ENCODE measurements at regions not wholly inside any gene's neighbourhood (a gene's known extent, or its start where the extent isn't known, plus 50 kb on each side); places are given as distances from the start of the nearest gene placed in this dataset.
A peak's percentile ranks its signal among the peaks of the same experiment; 100 is the strongest.

- Histone ChIP-seq H3K36me3 (no peaks in the 10 kb centered on the region), H3K27ac (peak overlapping the region in 4 of 5 donors; percentile 68 to 85 (median 78)), H3K9me3 (no peaks in the 10 kb centered on the region), H3K4me3 (no peak overlapping the region), H3K4me1 (peaks cover 25 to 59% (median 47%) of the 10 kb centered on the region in 4 donors), H3K27me3 (no peaks in the 10 kb centered on the region)
- no peak for DNase-seq
- WGBS, 5 donors, result 91 to 97% (median 96%) methylated on average over 11 of the region's 11 CpGs
- intact Hi-C loops (cut with DNase I; ENCODE audit: low total_unique reads), result no loop called here
- TF ChIP-seq POLR2A (IDR thresholded peaks at IDR 0.05), result no peak
- TF ChIP-seq POLR2AphosphoS5 (IDR thresholded peaks at IDR 0.05), result no peak
- no peak for TF ChIP-seq CTCF (IDR thresholded peaks at IDR 0.05)
- TF ChIP-seq EP300 (IDR thresholded peaks at IDR 0.05), result no peak
Measured at GRCh38 chr3:194272221-194272620, 78.9 kb downstream of the CPN2 start.

GRCh38 chr3:194272861-194273742, 78.0 kb downstream of the CPN2 start:
- H3K27me3 ChIP-seq, result no peaks in the 10 kb centered on the region
- peaks cover 33 to 68% (median 54%) of the 10 kb centered on the region in 4 donors for H3K4me1 ChIP-seq
- WGBS, 5 donors, result 76 to 88% (median 86%) methylated on average over 17 to 32 of the region's 32 CpGs
- intact Hi-C loops (cut with DNase I; ENCODE audit: low total_unique reads), result no loop called here
- no peak for TF ChIP-seq CTCF (IDR thresholded peaks at IDR 0.05)
- H3K36me3 ChIP-seq, result no peaks in the 10 kb centered on the region
- no peak overlapping the region for H3K4me3 ChIP-seq
- no peaks in the 10 kb centered on the region for H3K9me3 ChIP-seq
- H3K27ac ChIP-seq, result peak overlapping the region in 4 of 5 donors; percentile 68 to 85 (median 78)
- no peak for DNase-seq

- H3K27ac ChIP-seq, result peak overlapping the region in 3 of 5 donors; percentile 42 to 85 (median 82)
- TF ChIP-seq POLR2A (IDR thresholded peaks at IDR 0.05), result no peak
- TF ChIP-seq CTCF (IDR thresholded peaks at IDR 0.05), result no peak
- no peak for TF ChIP-seq EP300 (IDR thresholded peaks at IDR 0.05)
- TF ChIP-seq POLR2AphosphoS5 (IDR thresholded peaks at IDR 0.05), result no peak
- intact Hi-C loops (cut with DNase I; ENCODE audit: low total_unique reads), result no loop called here
Measured at GRCh38 chr3:194273743-194274310, 77.3 kb downstream of the CPN2 start.

GRCh38 chr3:194274424-194275085, 76.6 kb downstream of the CPN2 start:
- Histone ChIP-seq H3K4me3 (no peak overlapping the region), H3K4me1 (peaks cover 39 to 77% (median 58%) of the 10 kb centered on the region in 4 donors), H3K9me3 (no peaks in the 10 kb centered on the region), H3K27ac (peak overlapping the region in 3 of 5 donors; percentile 42 to 85 (median 82)), H3K36me3 (no peaks in the 10 kb centered on the region), H3K27me3 (no peaks in the 10 kb centered on the region)
- no peak for DNase-seq
- intact Hi-C loops (cut with DNase I; ENCODE audit: low total_unique reads), result no loop called here
- no peak for TF ChIP-seq CTCF (IDR thresholded peaks at IDR 0.05)
- TF ChIP-seq POLR2AphosphoS5 (IDR thresholded peaks at IDR 0.05), result no peak
- no peak for TF ChIP-seq EP300 (IDR thresholded peaks at IDR 0.05)
- TF ChIP-seq POLR2A (IDR thresholded peaks at IDR 0.05), result no peak
- 48 to 65% (median 60%) methylated on average over 4 of the region's 4 CpGs for WGBS, 5 donors

More at GRCh38 chr3:194273743-194274310, 77.3 kb downstream of the CPN2 start:
- DNase-seq, result no peak
- WGBS, 5 donors, result 88 to 96% (median 90%) methylated on average over 7 of the region's 7 CpGs
- Histone ChIP-seq H3K27me3 (no peaks in the 10 kb centered on the region), H3K4me1 (peaks cover 41 to 75% (median 60%) of the 10 kb centered on the region in 4 donors), H3K4me3 (no peak overlapping the region), H3K36me3 (no peaks in the 10 kb centered on the region), H3K9me3 (no peaks in the 10 kb centered on the region)
